ENCODE measurements at regions not wholly inside any gene's neighbourhood (a gene's known extent, or its start where the extent isn't known, plus 50 kb on each side); places are given as distances from the start of the nearest gene placed in this dataset.

GRCh38 chr6:132977413-132977812 lies 163.0 kb downstream of the RPS12 start:
- no peak for TF ChIP-seq POLR2A (IDR thresholded peaks at IDR 0.05; ENCODE audit: low read depth, low read length)
- TF ChIP-seq, protein P1, sequence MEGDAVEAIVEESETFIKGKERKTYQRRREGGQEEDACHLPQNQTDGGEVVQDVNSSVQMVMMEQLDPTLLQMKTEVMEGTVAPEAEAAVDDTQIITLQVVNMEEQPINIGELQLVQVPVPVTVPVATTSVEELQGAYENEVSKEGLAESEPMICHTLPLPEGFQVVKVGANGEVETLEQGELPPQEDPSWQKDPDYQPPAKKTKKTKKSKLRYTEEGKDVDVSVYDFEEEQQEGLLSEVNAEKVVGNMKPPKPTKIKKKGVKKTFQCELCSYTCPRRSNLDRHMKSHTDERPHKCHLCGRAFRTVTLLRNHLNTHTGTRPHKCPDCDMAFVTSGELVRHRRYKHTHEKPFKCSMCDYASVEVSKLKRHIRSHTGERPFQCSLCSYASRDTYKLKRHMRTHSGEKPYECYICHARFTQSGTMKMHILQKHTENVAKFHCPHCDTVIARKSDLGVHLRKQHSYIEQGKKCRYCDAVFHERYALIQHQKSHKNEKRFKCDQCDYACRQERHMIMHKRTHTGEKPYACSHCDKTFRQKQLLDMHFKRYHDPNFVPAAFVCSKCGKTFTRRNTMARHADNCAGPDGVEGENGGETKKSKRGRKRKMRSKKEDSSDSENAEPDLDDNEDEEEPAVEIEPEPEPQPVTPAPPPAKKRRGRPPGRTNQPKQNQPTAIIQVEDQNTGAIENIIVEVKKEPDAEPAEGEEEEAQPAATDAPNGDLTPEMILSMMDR (conservative IDR thresholded peaks at IDR 0.05; ENCODE audit: low read depth, low read length) = no peak
- no peak for TF ChIP-seq RFX5 (IDR thresholded peaks at IDR 0.05; ENCODE audit: low read depth, low read length)
- no peak for TF ChIP-seq MXI1 (IDR thresholded peaks at IDR 0.05; ENCODE audit: borderline replicate concordance, low read depth, low read length)
- TF ChIP-seq MAZ (IDR thresholded peaks at IDR 0.05; ENCODE audit: borderline replicate concordance, low read depth, low read length) = no peak
- no peak for TF ChIP-seq ELK1 (IDR thresholded peaks at IDR 0.05; ENCODE audit: borderline replicate concordance, low read depth, low read length)
- TF ChIP-seq CHD1 (IDR thresholded peaks at IDR 0.05; ENCODE audit: low read depth, low read length) = no peak
- no peak for TF ChIP-seq CEBPB (IDR thresholded peaks at IDR 0.05; ENCODE audit: low read depth, low read length)
- no peak for TF ChIP-seq SMC3 (IDR thresholded peaks at IDR 0.05; ENCODE audit: low read depth, low read length)
- TF ChIP-seq, protein P2, sequence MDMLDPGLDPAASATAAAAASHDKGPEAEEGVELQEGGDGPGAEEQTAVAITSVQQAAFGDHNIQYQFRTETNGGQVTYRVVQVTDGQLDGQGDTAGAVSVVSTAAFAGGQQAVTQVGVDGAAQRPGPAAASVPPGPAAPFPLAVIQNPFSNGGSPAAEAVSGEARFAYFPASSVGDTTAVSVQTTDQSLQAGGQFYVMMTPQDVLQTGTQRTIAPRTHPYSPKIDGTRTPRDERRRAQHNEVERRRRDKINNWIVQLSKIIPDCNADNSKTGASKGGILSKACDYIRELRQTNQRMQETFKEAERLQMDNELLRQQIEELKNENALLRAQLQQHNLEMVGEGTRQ (IDR thresholded peaks at IDR 0.05; ENCODE audit: low read depth, low read length) = no peak
- TF ChIP-seq RCOR1 (IDR thresholded peaks at IDR 0.05; ENCODE audit: insufficient replicate concordance, low read length) = no peak

Measured in IMR-90 (cell line).